HPDE6-E6E7 (cell line): ENCODE measurements at regions not wholly inside any gene's neighbourhood (a gene's known extent, or its start where the extent isn't known, plus 50 kb on each side); places are given as distances from the start of the nearest gene placed in this dataset.
A peak's percentile ranks its signal among the peaks of the same experiment; 100 is the strongest.

ENCODE experiments used
- DNase-seq: peaks from one replicate; pipeline ENCODE4 v3.0.0; 2011; ENCODE audit warnings: missing footprints; ENCODE audit errors: extremely low spot score

- no peak for DNase-seq
Measured at GRCh38 chr1:239218301-239218700, 168.1 kb upstream of the CHRM3 start.

GRCh38 chr1:239212811-239213220 lies 173.6 kb upstream of the CHRM3 start:
- no peak for DNase-seq

- no peak for DNase-seq
Measured at GRCh38 chr1:239209591-239209990, 176.8 kb upstream of the CHRM3 start.

GRCh38 chr1:239204401-239204800 lies 182.0 kb upstream of the CHRM3 start:
- DNase-seq = no peak

GRCh38 chr1:239197871-239198270 lies 188.5 kb upstream of the CHRM3 start:
- no peak for DNase-seq

- DNase-seq = no peak
Measured at GRCh38 chr1:239189998-239190512, 196.3 kb upstream of the CHRM3 start.

- no peak for DNase-seq
Measured at GRCh38 chr1:239186487-239186886, 199.9 kb upstream of the CHRM3 start.

GRCh38 chr1:239185245-239185619 lies 201.1 kb upstream of the CHRM3 start:
- peak; percentile 9 for DNase-seq

- DNase-seq = no peak
Measured at GRCh38 chr1:239184561-239185244, 201.7 kb upstream of the CHRM3 start.

- DNase-seq = no peak
Measured at GRCh38 chr1:239178961-239179360, 207.4 kb upstream of the CHRM3 start.

GRCh38 chr1:239174880-239175279 lies 211.5 kb upstream of the CHRM3 start:
- DNase-seq = no peak

GRCh38 chr1:239170828-239171227 lies 215.5 kb upstream of the CHRM3 start:
- DNase-seq = no peak

GRCh38 chr1:239169276-239169675 lies 217.1 kb upstream of the CHRM3 start:
- no peak for DNase-seq

GRCh38 chr1:239164451-239165180 lies 221.8 kb upstream of the CHRM3 start:
- peak; percentile 31 for DNase-seq

- no peak for DNase-seq
Measured at GRCh38 chr1:239155466-239156091, 230.8 kb upstream of the CHRM3 start.

GRCh38 chr1:239151937-239152336 lies 234.4 kb upstream of the CHRM3 start:
- no peak for DNase-seq

- DNase-seq = no peak
Measured at GRCh38 chr1:239140968-239141367, 245.4 kb upstream of the CHRM3 start.

- DNase-seq = no peak
Measured at GRCh38 chr1:239139801-239140200, 246.6 kb upstream of the CHRM3 start.

GRCh38 chr1:239128541-239128940 lies 257.8 kb upstream of the CHRM3 start:
- DNase-seq = no peak

GRCh38 chr1:239126884-239127283 lies 259.5 kb upstream of the CHRM3 start:
- no peak for DNase-seq

GRCh38 chr1:239125893-239126292 lies 260.5 kb upstream of the CHRM3 start:
- DNase-seq = no peak

- no peak for DNase-seq
Measured at GRCh38 chr1:239125027-239125426, 261.3 kb upstream of the CHRM3 start.

GRCh38 chr1:239123260-239123659 lies 263.1 kb upstream of the CHRM3 start:
- DNase-seq = no peak
